ENCODE measurements at regions not wholly inside any gene's neighbourhood (a gene's known extent, or its start where the extent isn't known, plus 50 kb on each side); places are given as distances from the start of the nearest gene placed in this dataset.

GRCh38 chr2:206368484-206368883, 74.8 kb upstream of the ADAM23 start:
- DNase-seq = no peak

- peak; percentile 13 for DNase-seq
These were observed 74.3 kb upstream of the ADAM23 start for GRCh38 chr2:206368933-206369569.

- no peak for DNase-seq
These were observed 67.4 kb upstream of the ADAM23 start for GRCh38 chr2:206375956-206376355.

GRCh38 chr2:206378835-206379234, 64.5 kb upstream of the ADAM23 start:
- DNase-seq = no peak

- DNase-seq = no peak
These were observed 64.1 kb upstream of the ADAM23 start for GRCh38 chr2:206379266-206379665.

- no peak for DNase-seq
These were observed 63.4 kb upstream of the ADAM23 start for GRCh38 chr2:206379886-206380285.

GRCh38 chr2:206381881-206382280, 61.5 kb upstream of the ADAM23 start:
- DNase-seq = no peak

GRCh38 chr2:206383669-206384068, 59.7 kb upstream of the ADAM23 start:
- DNase-seq = no peak

GRCh38 chr2:206387808-206388207, 55.5 kb upstream of the ADAM23 start:
- no peak for DNase-seq

- DNase-seq = no peak
These were observed 54.6 kb upstream of the ADAM23 start for GRCh38 chr2:206388698-206389097.

- no peak for DNase-seq
These were observed 54.2 kb upstream of the ADAM23 start for GRCh38 chr2:206389164-206389563.

- DNase-seq = no peak
These were observed 53.2 kb upstream of the ADAM23 start for GRCh38 chr2:206390181-206390580.

GRCh38 chr2:206392118-206392517, 51.2 kb upstream of the ADAM23 start:
- DNase-seq = no peak

Data from KG1 (cell line).